Skeletal muscle satellite cell (primary cell): ENCODE measurements at regions not wholly inside any gene's neighbourhood (a gene's known extent, or its start where the extent isn't known, plus 50 kb on each side); places are given as distances from the start of the nearest gene placed in this dataset.

Experiments used
- H3K27me3 ChIP-seq: 2 replicates; pipeline ENCODE4 v1.7.0; 2013; ENCODE audit warnings: low read length; ENCODE audit not compliant: control insufficient read depth, insufficient read depth
- H3K36me3 ChIP-seq: 2 replicates; pipeline ENCODE4 v1.7.0; 2013; ENCODE audit warnings: mild to moderate bottlenecking, control low read depth, low read length; ENCODE audit not compliant: insufficient read depth
- H3K4me1 ChIP-seq: 2 replicates; pipeline ENCODE4 v1.7.0; 2013; ENCODE audit warnings: low read length; ENCODE audit not compliant: control insufficient read depth, insufficient read depth
- H3K4me2 ChIP-seq: 2 replicates; pipeline ENCODE4 v1.7.0; 2013; ENCODE audit warnings: mild to moderate bottlenecking, low read length
- H3K4me3 ChIP-seq: 2 replicates; pipeline ENCODE4 v1.7.0; 2013; ENCODE audit warnings: low read length
- H3K9ac ChIP-seq: 2 replicates; pipeline ENCODE4 v1.7.0; 2013; ENCODE audit warnings: mild to moderate bottlenecking, low read depth, low read length, moderate library complexity
- H3K9me3 ChIP-seq: replicated peaks from 2 replicates; pipeline ENCODE4 v1.7.0; 2013; ENCODE audit warnings: mild to moderate bottlenecking, control low read depth, low read length

DNA sequence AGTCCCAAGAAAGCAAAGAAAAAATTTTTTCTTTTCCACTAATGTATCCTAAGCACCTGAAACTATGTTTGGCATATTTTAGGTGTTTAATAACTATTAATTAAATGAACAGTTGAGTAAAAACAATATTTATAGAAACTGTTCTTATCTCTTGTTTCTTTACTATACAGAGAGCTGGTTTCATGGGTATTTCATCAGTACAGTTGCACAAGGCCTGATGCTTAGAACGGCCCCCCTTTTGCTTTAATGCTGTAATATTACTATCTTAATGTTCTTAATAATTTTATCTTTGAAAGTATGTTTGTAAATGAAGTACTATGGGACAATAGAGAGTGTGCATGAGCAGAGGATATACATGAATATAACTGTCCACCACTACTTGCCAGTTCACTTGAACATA lies 479.1 kb upstream of the SLIT2 start:
- H3K9me3 ChIP-seq: no peaks in the 10 kb centered on the region
- H3K4me2 ChIP-seq: no peak overlapping the region
- H3K4me1 ChIP-seq: peaks cover 14% of the 10 kb centered on the region
- H3K36me3 ChIP-seq: no peaks in the 10 kb centered on the region
- no peak overlapping the region for H3K4me3 ChIP-seq
- no peak overlapping the region for H3K9ac ChIP-seq
- no peaks in the 10 kb centered on the region for H3K27me3 ChIP-seq

DNA sequence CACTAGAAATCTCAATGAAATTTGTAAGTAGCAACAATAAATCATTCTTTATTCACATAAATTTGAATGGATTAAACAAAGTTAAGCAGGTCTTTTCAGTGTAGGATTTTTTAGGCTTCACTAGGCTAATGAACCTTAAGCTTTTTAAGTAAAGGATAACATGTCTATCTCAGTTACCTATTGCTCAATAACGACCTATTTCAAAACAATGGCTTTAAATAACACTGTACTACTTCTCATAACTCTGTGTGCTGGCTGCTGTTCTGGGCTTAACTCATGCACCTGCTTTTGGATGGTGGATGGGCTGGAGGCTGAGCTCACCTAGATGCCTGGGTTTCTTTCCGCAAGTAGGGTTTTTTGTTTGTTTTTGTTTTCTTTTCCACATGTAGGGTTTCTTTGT lies 495.0 kb upstream of the SLIT2 start:
- no peaks in the 10 kb centered on the region for H3K4me1 ChIP-seq
- H3K27me3 ChIP-seq: no peaks in the 10 kb centered on the region

DNA sequence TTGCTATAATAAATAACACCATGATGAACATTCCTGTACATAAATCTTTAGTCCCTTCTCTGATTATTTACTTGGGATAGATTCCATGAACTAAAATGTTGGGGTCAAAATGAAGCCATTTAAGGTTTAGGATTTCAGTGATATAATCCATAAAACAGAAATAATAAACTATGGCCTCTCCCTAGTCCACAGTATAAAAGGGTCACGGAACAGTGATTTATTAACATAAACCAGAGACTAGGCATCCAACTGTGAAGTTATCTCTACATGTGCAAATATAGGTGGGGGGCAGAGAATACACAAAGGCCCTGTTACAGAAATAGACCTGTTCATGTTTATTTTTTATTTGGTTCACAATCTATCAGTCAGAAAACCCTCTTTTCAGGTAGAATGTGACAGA lies 499.1 kb upstream of the SLIT2 start:
- H3K9me3 ChIP-seq: no peaks in the 10 kb centered on the region
- no peaks in the 10 kb centered on the region for H3K27me3 ChIP-seq
- H3K36me3 ChIP-seq: no peaks in the 10 kb centered on the region
- H3K4me1 ChIP-seq: no peaks in the 10 kb centered on the region
- H3K9ac ChIP-seq: no peak overlapping the region
- H3K4me3 ChIP-seq: no peak overlapping the region
- H3K4me2 ChIP-seq: no peak overlapping the region

More for the DNA sequence above, 495.0 kb upstream of the SLIT2 start:
- Histone ChIP-seq H3K36me3 (no peaks in the 10 kb centered on the region), H3K9ac (no peak overlapping the region), H3K4me2 (no peak overlapping the region), H3K9me3 (no peaks in the 10 kb centered on the region), H3K4me3 (no peak overlapping the region)

DNA sequence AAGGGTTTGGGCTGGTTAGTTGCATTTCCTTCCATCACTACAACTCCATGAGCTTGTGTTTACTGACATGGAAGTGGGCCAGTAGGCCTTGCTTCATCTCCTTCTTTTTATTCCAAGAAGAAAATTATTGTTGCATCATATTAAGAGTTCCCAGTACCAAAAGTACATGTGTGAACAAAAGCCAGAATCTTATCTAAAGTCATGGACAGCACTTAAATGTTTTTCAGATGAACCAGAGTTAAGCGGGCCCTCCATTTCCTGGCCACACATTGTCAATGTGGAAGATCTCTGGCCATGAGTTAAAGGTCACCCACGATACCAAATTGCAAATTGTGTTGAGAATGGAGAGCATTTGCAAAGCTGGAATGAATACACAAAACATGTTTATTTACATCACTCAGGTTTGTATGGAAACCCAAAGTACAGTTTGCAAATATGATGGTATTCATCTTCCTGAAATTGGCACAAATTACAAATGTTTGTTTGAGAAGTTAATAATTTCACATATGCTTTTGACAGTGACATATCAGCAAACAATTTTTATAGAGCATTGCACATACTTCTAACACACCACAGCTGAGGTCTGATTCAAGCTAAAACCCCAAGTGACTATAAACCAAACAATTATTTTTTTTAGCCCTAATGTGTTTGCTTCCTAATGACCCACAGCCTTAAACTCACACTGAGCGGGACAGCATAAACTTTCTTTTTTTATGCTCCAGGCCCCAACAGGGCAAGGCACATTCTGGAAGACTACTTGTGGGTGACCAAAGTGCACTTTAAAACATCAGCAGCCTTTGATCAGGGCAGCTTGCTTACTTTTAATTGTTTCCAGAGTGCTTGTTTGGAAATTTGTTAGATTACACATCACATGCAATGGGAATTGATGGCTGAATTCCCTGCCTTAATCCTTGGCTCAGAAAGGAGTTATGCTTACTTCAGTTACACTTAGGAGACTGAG lies 502.9 kb upstream of the SLIT2 start:
- no peak overlapping the region for H3K4me3 ChIP-seq
- H3K4me1 ChIP-seq: no peaks in the 10 kb centered on the region
- H3K9ac ChIP-seq: no peak overlapping the region
- H3K9me3 ChIP-seq: no peaks in the 10 kb centered on the region
- H3K36me3 ChIP-seq: no peaks in the 10 kb centered on the region
- no peak overlapping the region for H3K4me2 ChIP-seq
- no peaks in the 10 kb centered on the region for H3K27me3 ChIP-seq

DNA sequence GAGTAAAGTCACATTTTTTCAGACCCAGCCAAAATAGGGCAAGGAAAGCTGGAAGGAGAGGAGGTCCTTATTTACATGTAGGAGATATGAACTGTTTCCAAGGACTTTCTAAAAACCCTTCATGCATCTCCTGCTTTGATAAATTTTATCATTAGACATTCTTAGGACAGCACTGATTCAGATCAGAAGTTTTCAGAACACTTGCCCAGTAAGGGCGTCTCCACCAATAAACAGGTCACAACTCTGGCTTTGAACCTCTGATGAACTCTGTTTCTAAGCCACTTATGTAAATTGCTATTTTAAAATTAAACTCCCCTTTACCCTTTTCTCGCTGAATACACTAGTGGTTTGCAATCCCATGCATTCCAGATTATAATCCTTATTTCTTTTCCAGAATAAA lies 505.3 kb upstream of the SLIT2 start:
- H3K4me3 ChIP-seq: no peak overlapping the region
- no peaks in the 10 kb centered on the region for H3K4me1 ChIP-seq
- no peaks in the 10 kb centered on the region for H3K36me3 ChIP-seq
- H3K27me3 ChIP-seq: no peaks in the 10 kb centered on the region
- H3K9me3 ChIP-seq: no peaks in the 10 kb centered on the region
- H3K4me2 ChIP-seq: no peak overlapping the region
- H3K9ac ChIP-seq: no peak overlapping the region

DNA sequence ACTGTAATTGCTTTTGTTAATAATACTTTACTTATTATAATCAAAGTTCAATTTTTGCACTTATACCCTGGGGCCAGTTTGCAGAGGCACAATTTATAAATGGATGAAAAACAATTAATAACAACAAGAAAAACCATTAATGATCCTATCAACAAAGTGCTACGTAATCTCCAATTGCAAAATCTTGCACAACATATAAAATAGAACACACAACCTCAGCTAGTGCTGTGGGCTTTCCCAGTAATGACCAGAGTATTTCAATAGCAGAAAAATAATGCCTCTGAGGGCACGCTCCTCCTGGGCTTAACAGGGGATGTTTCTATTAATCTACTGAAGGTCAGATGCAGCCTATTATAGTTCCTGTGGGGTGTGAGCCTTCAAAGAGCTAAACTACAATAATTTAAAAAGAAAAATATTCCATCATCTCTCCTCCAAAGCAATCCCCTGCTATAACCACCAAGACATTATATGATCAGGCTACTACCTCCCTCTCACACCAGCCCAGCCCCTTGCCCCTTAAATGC lies 508.5 kb upstream of the SLIT2 start:
- Histone ChIP-seq H3K9ac (no peak overlapping the region), H3K9me3 (no peaks in the 10 kb centered on the region), H3K27me3 (no peaks in the 10 kb centered on the region), H3K4me1 (peaks cover 15% of the 10 kb centered on the region), H3K36me3 (no peaks in the 10 kb centered on the region), H3K4me2 (no peak overlapping the region), H3K4me3 (no peak overlapping the region)

DNA sequence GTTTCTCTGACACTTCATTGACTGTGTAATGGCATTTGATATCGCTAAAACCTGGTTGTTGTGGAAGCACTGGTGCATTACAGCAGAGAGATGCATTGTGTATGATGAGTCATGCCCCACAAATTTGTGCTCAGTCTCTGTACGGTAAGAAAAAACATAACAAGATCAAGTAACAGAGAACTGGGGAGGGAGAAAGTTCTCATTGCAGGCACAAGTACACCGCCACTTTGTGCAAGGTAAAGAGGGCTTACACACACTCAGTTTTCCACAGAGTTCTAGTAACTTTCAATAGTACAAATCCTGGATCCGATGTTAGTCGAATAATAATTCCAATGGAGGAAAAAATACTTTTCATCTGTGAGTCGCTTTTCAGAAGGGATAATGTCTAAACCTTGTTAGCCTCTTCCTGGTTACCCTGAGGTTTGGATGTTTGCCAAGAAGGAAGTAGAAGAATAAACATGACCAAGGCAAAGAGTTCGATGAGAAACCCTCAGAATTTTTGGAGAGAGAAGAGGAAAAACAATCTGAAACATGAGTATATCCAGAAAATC lies 512.5 kb upstream of the SLIT2 start:
- Histone ChIP-seq H3K9me3 (no peaks in the 10 kb centered on the region), H3K27me3 (no peaks in the 10 kb centered on the region), H3K9ac (no peak overlapping the region), H3K4me1 (peaks cover 15% of the 10 kb centered on the region), H3K4me3 (no peak overlapping the region), H3K36me3 (no peaks in the 10 kb centered on the region), H3K4me2 (peak overlapping the region; percentile 60)

DNA sequence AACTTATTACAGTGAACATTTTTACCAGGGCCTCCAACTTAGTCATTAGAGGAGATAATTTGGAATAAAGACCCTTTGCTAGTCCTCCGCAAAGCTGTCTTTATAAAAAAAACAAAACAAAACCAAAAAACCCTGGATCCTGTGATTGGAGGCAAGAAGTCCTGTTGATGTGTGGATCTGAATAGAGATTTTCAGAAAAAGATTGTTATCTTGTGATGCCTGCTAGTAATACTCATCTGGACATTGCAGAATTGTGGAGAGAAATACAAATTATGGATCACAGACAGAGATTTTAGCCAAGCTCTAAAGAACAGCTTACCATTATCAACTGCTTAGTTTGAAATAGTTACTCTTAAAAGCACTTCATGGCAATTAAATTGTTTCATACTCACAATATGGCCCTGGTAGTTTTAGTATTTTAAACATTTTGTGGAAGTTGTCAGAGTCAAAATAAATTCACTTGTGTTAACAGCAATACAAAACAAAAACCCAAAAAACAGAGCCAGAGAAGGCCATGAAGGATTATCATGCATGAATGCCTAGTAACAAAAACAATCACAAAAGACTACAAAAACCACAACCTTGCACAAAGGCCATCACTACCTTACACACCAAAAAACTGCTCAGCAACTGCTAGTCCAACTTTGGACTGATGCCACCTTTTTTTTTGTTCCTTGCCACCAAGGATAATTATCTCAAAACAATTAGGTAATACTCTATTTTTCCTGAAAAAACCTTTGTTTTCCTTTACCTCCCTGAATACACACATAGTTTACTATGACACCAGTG lies 514.5 kb upstream of the SLIT2 start:
- peaks cover 15% of the 10 kb centered on the region for H3K4me1 ChIP-seq
- no peak overlapping the region for H3K4me2 ChIP-seq
- no peak overlapping the region for H3K4me3 ChIP-seq
- no peaks in the 10 kb centered on the region for H3K9me3 ChIP-seq
- H3K36me3 ChIP-seq: no peaks in the 10 kb centered on the region
- H3K9ac ChIP-seq: no peak overlapping the region
- H3K27me3 ChIP-seq: no peaks in the 10 kb centered on the region

DNA sequence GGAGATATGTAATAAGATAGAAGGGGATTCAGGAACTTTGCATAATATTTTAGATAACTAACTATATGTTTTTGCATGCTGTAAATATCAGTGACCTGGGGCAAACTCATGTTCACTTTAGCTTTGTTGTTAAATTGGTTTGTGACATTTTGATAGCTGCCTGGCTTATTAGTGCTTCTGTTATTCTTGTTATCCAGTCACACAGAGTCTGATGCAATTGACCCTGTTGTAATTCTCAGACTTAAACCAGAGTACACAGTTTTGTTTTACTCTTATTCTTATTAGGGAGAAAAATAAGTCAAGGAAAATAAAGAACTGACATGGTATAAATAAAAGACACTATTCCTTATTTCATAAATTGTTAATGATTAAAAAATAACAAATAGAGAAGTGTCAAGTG lies 516.7 kb upstream of the SLIT2 start:
- Histone ChIP-seq H3K4me1 (peaks cover 13% of the 10 kb centered on the region), H3K4me2 (no peak overlapping the region), H3K9ac (no peak overlapping the region), H3K4me3 (no peak overlapping the region), H3K36me3 (no peaks in the 10 kb centered on the region), H3K9me3 (no peaks in the 10 kb centered on the region), H3K27me3 (no peaks in the 10 kb centered on the region)

DNA sequence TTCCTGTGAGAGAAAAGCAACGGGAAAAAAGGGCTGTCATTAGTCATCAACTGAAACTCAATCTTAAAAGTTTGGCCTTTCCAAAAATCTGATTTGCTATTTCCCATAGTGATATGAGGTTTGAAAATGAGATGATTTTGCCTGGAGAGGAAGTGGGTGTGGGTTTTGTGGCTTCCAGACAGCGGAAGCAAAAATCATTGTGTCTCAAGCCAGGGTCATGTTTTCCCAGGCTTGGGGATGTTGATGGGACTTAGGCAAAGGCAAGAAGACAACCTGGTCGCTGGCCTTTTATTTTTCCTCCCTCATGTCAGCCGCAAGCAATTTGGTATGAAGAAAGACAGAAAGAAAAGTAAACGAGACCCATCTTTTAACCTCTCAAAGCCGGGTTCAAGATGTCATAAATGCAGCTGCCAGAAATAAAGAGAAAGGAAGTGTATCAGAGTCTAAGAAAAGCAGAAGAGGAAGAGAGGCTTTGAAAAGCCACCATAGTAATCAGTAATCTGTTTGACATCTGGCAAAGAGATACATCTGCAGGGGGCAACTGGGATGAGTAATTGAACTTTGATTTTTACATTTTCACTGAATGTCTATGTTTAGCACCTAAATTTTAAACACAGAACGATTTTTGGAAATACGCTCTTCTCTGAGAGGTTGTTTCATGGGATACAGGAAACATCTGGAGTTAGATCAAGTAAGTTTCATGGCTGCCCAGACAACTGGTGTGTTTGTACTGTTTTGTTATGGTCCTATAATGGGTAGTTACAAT lies 521.6 kb upstream of the SLIT2 start:
- H3K4me1 ChIP-seq: no peaks in the 10 kb centered on the region
- H3K9ac ChIP-seq: no peak overlapping the region
- no peaks in the 10 kb centered on the region for H3K27me3 ChIP-seq
- no peaks in the 10 kb centered on the region for H3K36me3 ChIP-seq
- no peak overlapping the region for H3K4me2 ChIP-seq
- H3K4me3 ChIP-seq: no peak overlapping the region
- no peaks in the 10 kb centered on the region for H3K9me3 ChIP-seq

DNA sequence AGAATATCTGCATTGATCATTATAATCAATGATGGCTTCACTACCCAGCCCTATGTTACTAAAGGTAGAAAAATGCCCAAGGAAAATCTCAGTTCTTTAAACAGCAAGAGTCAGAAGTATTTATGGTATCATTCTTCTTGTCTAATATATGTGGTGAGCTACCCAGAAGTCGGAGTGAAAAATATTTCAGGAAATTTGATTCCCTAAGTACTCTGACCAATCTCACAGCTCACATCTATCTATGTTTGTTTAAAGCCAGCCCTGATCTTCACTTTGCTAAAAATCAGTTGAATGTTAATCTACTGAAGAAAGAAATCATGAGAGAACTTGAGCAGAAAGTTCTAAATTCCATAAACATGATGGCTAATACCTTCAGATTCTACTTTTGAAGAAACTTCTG lies 522.9 kb upstream of the SLIT2 start:
- H3K4me2 ChIP-seq: no peak overlapping the region
- no peak overlapping the region for H3K4me3 ChIP-seq
- H3K9me3 ChIP-seq: no peaks in the 10 kb centered on the region
- H3K36me3 ChIP-seq: no peaks in the 10 kb centered on the region
- H3K9ac ChIP-seq: no peak overlapping the region
- H3K4me1 ChIP-seq: no peaks in the 10 kb centered on the region
- H3K27me3 ChIP-seq: no peaks in the 10 kb centered on the region
